ENCODE measurements at regions not wholly inside any gene's neighbourhood (a gene's known extent, or its start where the extent isn't known, plus 50 kb on each side); places are given as distances from the start of the nearest gene placed in this dataset.

DNA sequence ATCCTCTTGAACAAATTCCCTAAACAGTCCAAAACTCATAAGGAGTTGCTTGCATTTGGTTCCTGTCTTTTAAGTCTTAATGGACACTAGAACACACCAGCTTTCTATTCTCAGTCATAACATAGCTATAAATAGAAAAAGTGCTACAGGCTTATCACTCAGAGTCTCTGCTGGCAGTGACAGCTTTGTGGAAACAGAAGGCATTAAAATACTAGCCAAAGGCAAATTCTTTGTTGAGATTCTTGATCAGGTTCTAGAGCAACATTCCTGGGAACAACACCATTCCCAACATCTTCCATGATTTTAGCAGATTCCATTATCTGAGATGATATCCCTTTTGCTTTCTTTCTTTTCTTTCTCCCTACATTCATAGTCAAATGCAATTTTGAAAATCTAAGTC is 207.7 kb upstream of the PLEKHG7 start:
- Histone ChIP-seq H3K4me1 (ENCODE audit: control insufficient read depth in 1 of 2, insufficient read depth in 2 of 2, low read length in 2 of 2) (no peaks in the 10 kb centered on the region), H4K20me1 (ENCODE audit: insufficient read depth) (no peaks in the 10 kb centered on the region), H3K4me3 (replicated peaks in 1 of 2; ENCODE audit: low read depth in 1 of 2, low read length in 2 of 2) (no peak overlapping the region), H3K36me3 (ENCODE audit: control insufficient read depth in 1 of 2, insufficient read depth in 2 of 2, low read length in 2 of 2) (no peaks in the 10 kb centered on the region), H3K79me2 (ENCODE audit: insufficient read depth, low read length) (no peaks in the 10 kb centered on the region), H3K27me3 (ENCODE audit: insufficient read depth, low read length) (no peaks in the 10 kb centered on the region), H3K27ac (ENCODE audit: low read depth, low read length) (no peak overlapping the region), H3K9me2 (ENCODE audit: insufficient read depth) (no peaks in the 10 kb centered on the region), H3K9me3 (ENCODE audit: control insufficient read depth in 1 of 2, insufficient read depth in 1 of 2, low read depth in 1 of 2, low read length in 2 of 2) (no peaks in the 10 kb centered on the region), H2AFZ (ENCODE audit: low read depth, low read length, poor library complexity, severe bottlenecking) (no peak overlapping the region), H3K9ac (ENCODE audit: low read length) (no peak overlapping the region), H3K4me2 (ENCODE audit: low read length) (no peak overlapping the region)
- intact Hi-C loops (cut with micrococcal nuclease), result no loop called here
- ChIA-PET RAD21 (ENCODE audit: low non-redundant PET in 1 of 2, low total read pairs in 2 of 2, uncharacterized antibody in 2 of 2, unreplicated experiment in 2 of 2) (no interaction called here), POLR2A (no interaction called here), CTCF (no interaction called here)
- TF ChIP-seq, protein P1, sequence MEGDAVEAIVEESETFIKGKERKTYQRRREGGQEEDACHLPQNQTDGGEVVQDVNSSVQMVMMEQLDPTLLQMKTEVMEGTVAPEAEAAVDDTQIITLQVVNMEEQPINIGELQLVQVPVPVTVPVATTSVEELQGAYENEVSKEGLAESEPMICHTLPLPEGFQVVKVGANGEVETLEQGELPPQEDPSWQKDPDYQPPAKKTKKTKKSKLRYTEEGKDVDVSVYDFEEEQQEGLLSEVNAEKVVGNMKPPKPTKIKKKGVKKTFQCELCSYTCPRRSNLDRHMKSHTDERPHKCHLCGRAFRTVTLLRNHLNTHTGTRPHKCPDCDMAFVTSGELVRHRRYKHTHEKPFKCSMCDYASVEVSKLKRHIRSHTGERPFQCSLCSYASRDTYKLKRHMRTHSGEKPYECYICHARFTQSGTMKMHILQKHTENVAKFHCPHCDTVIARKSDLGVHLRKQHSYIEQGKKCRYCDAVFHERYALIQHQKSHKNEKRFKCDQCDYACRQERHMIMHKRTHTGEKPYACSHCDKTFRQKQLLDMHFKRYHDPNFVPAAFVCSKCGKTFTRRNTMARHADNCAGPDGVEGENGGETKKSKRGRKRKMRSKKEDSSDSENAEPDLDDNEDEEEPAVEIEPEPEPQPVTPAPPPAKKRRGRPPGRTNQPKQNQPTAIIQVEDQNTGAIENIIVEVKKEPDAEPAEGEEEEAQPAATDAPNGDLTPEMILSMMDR (IDR thresholded peaks at IDR 0.05 in 2 of 3, conservative IDR thresholded peaks at IDR 0.05 in 1 of 3; ENCODE audit: borderline replicate concordance in 1 of 3, insufficient read depth in 1 of 3, low read depth in 2 of 3, low read length in 2 of 3), result no peak
- TF ChIP-seq EZH2 (IDR thresholded peaks at IDR 0.05), result no peak
- no peak for TF ChIP-seq SRF (IDR thresholded peaks at IDR 0.05; ENCODE audit: low read depth)
- no peak for TF ChIP-seq TCF7L2 (IDR thresholded peaks at IDR 0.05; ENCODE audit: borderline replicate concordance, extremely low read depth, insufficient read depth, insufficient read length)
- DNase-seq (ENCODE audit: low read depth, low spot score), result no peak
- no peak for ATAC-seq
- BruUV-seq (replicated peaks), result no TSS peak

GRCh38 chr12:92493816-92494215 is 209.0 kb upstream of the PLEKHG7 start:
- Histone ChIP-seq H3K4me3 (replicated peaks in 1 of 2; ENCODE audit: low read depth in 1 of 2, low read length in 2 of 2) (no peak overlapping the region), H3K4me2 (ENCODE audit: low read length) (no peak overlapping the region), H3K9me2 (ENCODE audit: insufficient read depth) (no peaks in the 10 kb centered on the region), H3K36me3 (ENCODE audit: control insufficient read depth in 1 of 2, insufficient read depth in 2 of 2, low read length in 2 of 2) (no peaks in the 10 kb centered on the region), H3K27me3 (ENCODE audit: insufficient read depth, low read length) (no peaks in the 10 kb centered on the region), H3K79me2 (ENCODE audit: insufficient read depth, low read length) (no peaks in the 10 kb centered on the region), H3K4me1 (ENCODE audit: control insufficient read depth in 1 of 2, insufficient read depth in 2 of 2, low read length in 2 of 2) (no peaks in the 10 kb centered on the region), H3K9ac (ENCODE audit: low read length) (no peak overlapping the region), H2AFZ (ENCODE audit: low read depth, low read length, poor library complexity, severe bottlenecking) (no peak overlapping the region), H4K20me1 (ENCODE audit: insufficient read depth) (no peaks in the 10 kb centered on the region), H3K9me3 (ENCODE audit: control insufficient read depth in 1 of 2, insufficient read depth in 1 of 2, low read depth in 1 of 2, low read length in 2 of 2) (no peaks in the 10 kb centered on the region), H3K27ac (ENCODE audit: low read depth, low read length) (no peak overlapping the region)
- ATAC-seq, result no peak
- intact Hi-C loops (cut with micrococcal nuclease), result no loop called here
- ChIA-PET CTCF (no interaction called here), RAD21 (ENCODE audit: low non-redundant PET in 1 of 2, low total read pairs in 2 of 2, uncharacterized antibody in 2 of 2, unreplicated experiment in 2 of 2) (interaction anchor here in 1 of 2 experiments (0.6 kb wide), 1 partner anchor 46 kb away, joined by 3 read pairs; no protein-coding TSS in a partner anchor), POLR2A (no interaction called here)
- TF ChIP-seq EZH2 (IDR thresholded peaks at IDR 0.05) (no peak), ZFX (IDR thresholded peaks at IDR 0.05) (no peak), ZNF274 (IDR thresholded peaks at IDR 0.05; ENCODE audit: low read depth, low read length) (no peak), ELF1 (IDR thresholded peaks at IDR 0.05; ENCODE audit: borderline replicate concordance, low read depth) (no peak)
- no TSS peak for BruUV-seq (replicated peaks)
- DNase-seq (ENCODE audit: low read depth, low spot score), result no peak

Measured in HCT116 (cell line).